ENCODE measurements at regions not wholly inside any gene's neighbourhood (a gene's known extent, or its start where the extent isn't known, plus 50 kb on each side); places are given as distances from the start of the nearest gene placed in this dataset.

DNA sequence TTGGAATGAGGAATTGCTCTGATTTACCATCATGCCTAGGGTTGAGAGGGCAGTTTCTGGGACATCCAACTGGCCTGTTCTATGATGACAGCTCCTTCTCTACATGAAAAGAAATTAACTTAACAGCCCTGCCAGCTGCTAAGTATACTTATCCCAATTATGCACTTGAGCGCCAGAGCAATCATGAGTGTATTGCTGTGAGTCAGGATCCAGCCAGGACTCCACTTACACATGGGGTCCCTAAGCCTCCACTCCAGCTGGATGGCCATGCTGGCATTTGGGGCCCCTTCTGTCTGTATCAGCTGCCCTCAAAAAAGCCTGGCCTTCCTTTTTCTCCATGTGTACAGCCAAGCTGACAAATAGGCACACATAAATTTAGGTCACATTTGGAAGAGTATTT, 481.9 kb downstream of the TMX3 start:
- ATAC-seq (ENCODE audit: insufficient read depth, low FRiP score): no peak
- peaks cover 0 to 1% (median 0%) of the 10 kb centered on the region in 4 donors for H3K9me3 ChIP-seq (ENCODE audit: control insufficient read depth in 4 of 4, insufficient read depth in 3 of 4, low read length in 3 of 4)
- 77 to 93% methylated on average over 1 of the region's 1 CpG for WGBS, 2 donors

GRCh38 chr18:68229351-68229750, 485.6 kb downstream of the TMX3 start:
- Histone ChIP-seq H3K27ac (ENCODE audit: low read depth in 1 of 2, low read length in 1 of 2) (no peak overlapping the region), H3K9me3 (ENCODE audit: control insufficient read depth in 4 of 4, insufficient read depth in 3 of 4, low read length in 3 of 4) (peaks cover 0 to 1% (median 0%) of the 10 kb centered on the region in 4 donors), H3K4me1 (ENCODE audit: control insufficient read depth in 5 of 5, insufficient read depth in 5 of 5, low read length in 5 of 5) (no peaks in the 10 kb centered on the region), H3K9ac (ENCODE audit: insufficient read depth in 1 of 2, low read length in 2 of 2) (no peak overlapping the region), H3K27me3 (ENCODE audit: control insufficient read depth in 3 of 3, insufficient read depth in 3 of 3, low read length in 2 of 3) (no peaks in the 10 kb centered on the region), H3K36me3 (ENCODE audit: control insufficient read depth in 4 of 4, insufficient read depth in 4 of 4, low read length in 4 of 4) (no peaks in the 10 kb centered on the region), H3K4me3 (no peak overlapping the region)
- ATAC-seq (ENCODE audit: insufficient read depth, low FRiP score) (no peak), DNase-seq (no peak)
- TF ChIP-seq CTCF (IDR thresholded peaks at IDR 0.05; ENCODE audit: control extremely low read depth, extremely low read depth): no peak
- WGBS, 2 donors: 77 to 80% methylated on average over 8 of the region's 8 CpGs

More for the DNA sequence above, 481.9 kb downstream of the TMX3 start:
- no peak for TF ChIP-seq CTCF (IDR thresholded peaks at IDR 0.05; ENCODE audit: control extremely low read depth, extremely low read depth)
- Histone ChIP-seq H3K4me1 (ENCODE audit: control insufficient read depth in 5 of 5, insufficient read depth in 5 of 5, low read length in 5 of 5) (no peaks in the 10 kb centered on the region), H3K36me3 (ENCODE audit: control insufficient read depth in 4 of 4, insufficient read depth in 4 of 4, low read length in 4 of 4) (no peaks in the 10 kb centered on the region), H3K4me3 (no peak overlapping the region), H3K9ac (ENCODE audit: insufficient read depth in 1 of 2, low read length in 2 of 2) (no peak overlapping the region), H3K27ac (ENCODE audit: low read depth in 1 of 2, low read length in 1 of 2) (no peak overlapping the region), H3K27me3 (ENCODE audit: control insufficient read depth in 3 of 3, insufficient read depth in 3 of 3, low read length in 2 of 3) (no peaks in the 10 kb centered on the region)
- DNase-seq: no peak

- H3K9me3 ChIP-seq (ENCODE audit: control insufficient read depth in 4 of 4, insufficient read depth in 3 of 4, low read length in 3 of 4): no peaks in the 10 kb centered on the region
- peaks cover 0 to 3% (median 0%) of the 10 kb centered on the region in 5 donors for H3K4me1 ChIP-seq (ENCODE audit: control insufficient read depth in 5 of 5, insufficient read depth in 5 of 5, low read length in 5 of 5)
- H3K36me3 ChIP-seq (ENCODE audit: control insufficient read depth in 4 of 4, insufficient read depth in 4 of 4, low read length in 4 of 4): no peaks in the 10 kb centered on the region
- TF ChIP-seq CTCF (IDR thresholded peaks at IDR 0.05; ENCODE audit: control extremely low read depth, extremely low read depth): no peak
- ATAC-seq (ENCODE audit: insufficient read depth, low FRiP score) (no peak), DNase-seq (peak in 1 of 3 donors; percentile 12)
- H3K27ac ChIP-seq (ENCODE audit: low read depth in 1 of 2, low read length in 1 of 2): no peak overlapping the region
- WGBS, 2 donors: 7 to 31% methylated on average over 1 of the region's 1 CpG
- H3K27me3 ChIP-seq (ENCODE audit: control insufficient read depth in 3 of 3, insufficient read depth in 3 of 3, low read length in 2 of 3): no peaks in the 10 kb centered on the region
- H3K9ac ChIP-seq (ENCODE audit: insufficient read depth in 1 of 2, low read length in 2 of 2): no peak overlapping the region
- H3K4me3 ChIP-seq: no peak overlapping the region
Measured at GRCh38 chr18:68221111-68221724, 493.7 kb downstream of the TMX3 start.

- Histone ChIP-seq H3K27me3 (ENCODE audit: control insufficient read depth in 3 of 3, insufficient read depth in 3 of 3, low read length in 2 of 3) (no peaks in the 10 kb centered on the region), H3K36me3 (ENCODE audit: control insufficient read depth in 4 of 4, insufficient read depth in 4 of 4, low read length in 4 of 4) (no peaks in the 10 kb centered on the region), H3K9ac (ENCODE audit: insufficient read depth in 1 of 2, low read length in 2 of 2) (no peak overlapping the region), H3K4me3 (no peak overlapping the region), H3K4me1 (ENCODE audit: control insufficient read depth in 5 of 5, insufficient read depth in 5 of 5, low read length in 5 of 5) (peaks cover 0 to 3% (median 0%) of the 10 kb centered on the region in 5 donors), H3K9me3 (ENCODE audit: control insufficient read depth in 4 of 4, insufficient read depth in 3 of 4, low read length in 3 of 4) (no peaks in the 10 kb centered on the region), H3K27ac (ENCODE audit: low read depth in 1 of 2, low read length in 1 of 2) (no peak overlapping the region)
- WGBS, 2 donors: 73 to 77% methylated on average over 2 of the region's 2 CpGs
- no peak for TF ChIP-seq CTCF (IDR thresholded peaks at IDR 0.05; ENCODE audit: control extremely low read depth, extremely low read depth)
- ATAC-seq (ENCODE audit: insufficient read depth, low FRiP score) (no peak), DNase-seq (no peak)
Measured at GRCh38 chr18:68220458-68220857, 494.4 kb downstream of the TMX3 start.

Measured in lung (tissue), 11 donors.